GM18907 (cell line): ENCODE measurements at regions not wholly inside any gene's neighbourhood (a gene's known extent, or its start where the extent isn't known, plus 50 kb on each side); places are given as distances from the start of the nearest gene placed in this dataset.
A peak's percentile ranks its signal among the peaks of the same experiment; 100 is the strongest.

Source experiments
- ATAC-seq: cut with Tn5 transposase; IDR thresholded peaks from one replicate; pipeline ENCODE4 v1.9.1; 2021; ENCODE audit warnings: mild to moderate bottlenecking, moderate library complexity; ENCODE audit not compliant: unreplicated experiment

DNA sequence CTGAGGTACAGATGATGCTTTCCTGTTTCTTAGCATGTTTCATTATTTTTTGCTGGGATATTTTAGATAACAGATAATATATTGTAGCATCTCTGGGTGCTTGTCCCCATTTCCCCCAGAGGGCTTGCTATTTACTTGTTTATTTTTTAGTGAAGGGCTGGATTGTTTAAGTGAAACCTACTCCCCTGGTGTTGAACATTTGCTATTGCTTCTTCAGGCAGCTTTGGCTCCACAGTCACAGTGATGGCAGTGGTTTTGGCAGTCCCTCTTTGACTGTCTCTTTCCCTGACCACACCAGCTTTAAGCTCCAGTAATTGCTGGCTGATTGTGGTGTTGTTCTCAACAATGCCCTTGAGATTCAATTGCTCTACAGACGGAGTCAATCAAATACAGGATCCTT, 128.9 kb downstream of the KLF13 start:
- ATAC-seq: no peak

- no peak for ATAC-seq
These were observed 129.9 kb downstream of the KLF13 start for GRCh38 chr15:31456354-31457060.

DNA sequence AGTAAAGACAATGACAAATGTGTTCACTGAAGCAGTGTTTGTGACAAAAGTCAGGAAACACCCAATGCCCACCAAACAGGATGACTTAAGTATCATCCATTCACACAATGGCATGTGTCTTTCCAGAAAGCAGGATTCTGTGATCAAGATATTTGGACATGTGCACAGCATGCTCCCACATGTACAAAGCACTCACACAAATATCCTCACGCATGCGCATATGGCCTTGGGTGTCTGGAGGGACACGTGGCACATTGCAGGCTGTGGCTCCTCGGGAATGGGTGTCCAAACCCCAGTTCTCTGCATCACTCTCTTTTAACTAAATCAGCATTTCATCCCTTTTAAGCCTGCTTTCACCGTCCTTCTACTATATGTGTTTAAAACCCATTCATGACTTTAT, 130.5 kb downstream of the KLF13 start:
- ATAC-seq: no peak

- no peak for ATAC-seq
These were observed 131.2 kb downstream of the KLF13 start for GRCh38 chr15:31457631-31458526.

DNA sequence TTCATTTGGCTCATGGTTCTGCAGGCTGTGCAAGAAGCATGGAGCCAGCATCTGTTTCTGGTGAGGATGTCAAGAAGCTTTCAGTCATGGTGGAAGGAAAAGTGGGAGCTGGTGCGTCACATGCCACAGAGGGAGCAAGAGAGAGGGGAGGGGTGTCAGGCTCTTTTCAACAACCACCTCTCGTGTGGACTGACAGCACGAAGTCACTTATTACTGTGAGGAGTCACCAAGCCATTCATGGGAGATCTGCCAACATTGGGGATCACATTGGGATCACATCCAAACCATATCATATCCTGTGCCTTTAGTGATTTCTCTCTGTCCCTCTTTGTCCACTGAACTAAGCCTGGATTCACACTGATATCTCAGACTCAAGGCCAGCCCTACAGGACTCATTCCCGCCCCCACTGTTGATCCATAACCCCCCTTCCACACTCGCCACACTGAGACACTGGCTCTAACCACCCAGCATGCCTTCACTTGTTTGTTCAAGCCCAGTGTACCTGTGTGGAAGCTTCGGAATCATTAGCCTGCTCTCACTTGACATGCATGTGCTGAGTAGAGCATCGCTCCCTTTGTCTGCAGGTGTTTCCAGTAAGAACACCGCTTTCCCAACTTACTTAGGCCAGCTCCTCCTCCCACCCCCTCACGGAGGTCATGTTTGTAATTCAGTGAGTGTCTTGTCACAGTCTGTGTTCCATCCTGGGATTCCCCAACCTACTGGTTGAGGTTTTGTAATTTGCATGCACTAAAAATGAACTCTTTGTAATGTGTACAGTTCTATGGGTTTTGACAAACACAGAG, 132.2 kb downstream of the KLF13 start:
- peak; percentile 92 for ATAC-seq

GRCh38 chr15:31459400-31459748, 132.7 kb downstream of the KLF13 start:
- ATAC-seq: peak; percentile 3

- no peak for ATAC-seq
These were observed 134.7 kb downstream of the KLF13 start for GRCh38 chr15:31461375-31461774.

GRCh38 chr15:31461911-31462480, 135.4 kb downstream of the KLF13 start:
- ATAC-seq: no peak

DNA sequence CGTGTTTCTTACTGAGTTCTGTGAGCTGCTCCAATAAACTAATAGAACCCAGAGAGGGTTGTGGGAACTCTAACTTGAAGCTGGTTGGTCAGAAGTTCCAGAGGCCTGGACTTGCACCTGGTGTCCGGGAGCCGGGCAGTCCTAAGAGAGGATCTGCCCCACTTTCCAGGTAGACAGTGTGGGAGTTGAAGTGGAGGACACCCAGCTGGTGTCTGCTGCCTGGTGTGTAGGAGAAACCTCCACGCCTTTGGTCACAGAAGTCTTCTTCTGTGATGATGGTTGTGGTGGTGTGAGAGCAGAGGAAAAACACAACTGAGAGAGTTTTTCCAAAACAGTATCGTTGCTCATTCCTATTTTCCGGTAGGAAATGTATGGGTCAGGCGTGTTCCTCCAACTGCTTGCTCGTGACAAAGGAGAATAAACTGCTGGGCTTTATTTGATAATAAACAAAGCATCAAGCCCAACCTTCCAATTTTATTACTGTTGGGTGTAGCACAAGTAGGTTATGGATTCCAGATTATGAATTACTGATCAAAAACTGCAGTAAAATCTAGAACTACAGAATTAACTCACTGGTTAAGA, 137.0 kb downstream of the KLF13 start:
- ATAC-seq: no peak

GRCh38 chr15:31464216-31465082, 137.8 kb downstream of the KLF13 start:
- no peak for ATAC-seq

DNA sequence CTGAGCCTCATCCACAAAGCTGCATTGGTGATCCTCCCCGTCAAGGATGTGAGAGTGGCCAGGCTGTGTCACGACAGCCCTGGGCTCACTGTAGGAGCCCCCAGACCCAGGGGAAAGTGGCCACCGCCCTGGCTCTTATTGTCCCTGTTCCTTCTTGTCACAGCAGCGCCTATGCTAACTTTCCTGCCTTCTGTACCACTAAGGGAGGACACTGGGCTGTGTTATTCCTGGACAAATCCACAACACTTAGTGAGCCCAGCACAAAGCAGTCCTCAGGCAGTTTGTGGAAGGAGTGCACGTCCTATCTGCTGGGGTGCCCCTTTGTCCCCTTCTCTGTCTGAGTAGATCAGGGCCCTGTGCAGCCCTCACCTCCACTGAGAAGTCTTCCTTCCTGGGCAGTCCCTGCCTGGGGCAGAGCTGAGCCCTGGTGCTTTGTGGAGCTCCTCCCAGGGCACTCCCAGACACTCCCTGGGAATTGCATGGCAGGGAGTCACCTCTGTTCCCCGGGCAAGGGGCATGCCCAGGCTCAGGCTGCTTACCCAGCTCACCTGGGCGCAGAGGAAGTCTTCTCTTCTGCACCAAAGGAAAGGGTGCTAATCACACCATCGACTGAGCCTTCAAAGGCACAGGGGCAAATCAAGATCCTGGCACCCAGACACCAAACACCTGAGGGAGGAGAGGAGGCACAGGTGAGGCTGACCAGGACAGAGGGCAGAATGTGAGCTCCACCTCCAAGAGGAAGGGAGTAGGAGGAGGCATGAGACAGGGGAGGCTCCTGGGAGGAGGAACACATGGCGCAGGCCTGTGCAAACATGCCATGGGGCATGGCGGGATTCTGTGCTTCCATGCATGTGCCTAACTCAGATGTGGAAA, 138.7 kb downstream of the KLF13 start:
- ATAC-seq: no peak

- ATAC-seq: no peak
These were observed 140.7 kb downstream of the KLF13 start for GRCh38 chr15:31467361-31467760.

DNA sequence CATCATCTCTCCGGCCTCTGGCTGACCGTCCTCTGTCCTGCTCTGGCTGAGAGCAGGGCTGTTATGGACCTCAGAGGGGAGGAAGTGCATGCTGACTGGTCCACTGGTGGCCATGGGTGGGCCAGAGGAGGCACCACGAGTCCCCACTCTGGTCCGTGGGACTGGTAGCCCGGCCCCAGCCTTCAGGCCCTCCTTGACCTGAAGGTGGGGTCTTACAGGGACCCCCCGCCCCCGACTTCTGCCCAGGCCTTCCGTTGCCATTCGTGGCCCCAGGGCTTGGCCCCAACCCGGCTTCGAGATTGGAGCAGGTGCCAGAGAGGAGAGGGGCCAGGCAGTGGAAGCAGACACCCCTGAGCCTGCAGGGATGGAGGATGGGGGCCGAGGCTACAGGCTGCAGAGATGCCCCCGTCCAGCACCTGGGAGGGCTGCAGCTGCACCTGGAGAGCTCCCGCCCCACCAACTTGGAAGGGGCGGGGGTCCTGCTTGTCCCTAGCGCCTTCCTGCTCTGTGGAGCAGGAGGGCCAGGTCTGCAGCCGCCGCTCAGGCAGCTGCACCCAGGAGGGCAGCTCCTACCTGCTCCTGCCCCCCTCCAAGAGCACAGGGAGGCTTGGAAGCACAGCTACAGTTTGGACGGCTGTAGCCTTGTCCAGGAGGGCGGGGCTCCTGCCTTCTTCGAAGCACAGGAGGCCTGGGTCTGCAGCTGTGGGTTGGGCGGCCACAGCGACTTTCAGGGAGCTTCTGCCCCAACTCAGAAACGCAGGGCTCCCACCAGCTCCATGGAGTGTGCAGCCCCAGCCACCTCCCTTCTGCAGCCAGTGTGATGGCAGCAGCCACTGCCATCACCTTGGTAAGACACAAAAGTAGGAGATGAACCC, 142.5 kb downstream of the KLF13 start:
- ATAC-seq: no peak

- ATAC-seq: no peak
These were observed 143.3 kb downstream of the KLF13 start for GRCh38 chr15:31469786-31470525.

- ATAC-seq: no peak
These were observed 144.1 kb downstream of the KLF13 start for GRCh38 chr15:31470756-31471155.

- ATAC-seq: no peak
These were observed 145.2 kb downstream of the KLF13 start for GRCh38 chr15:31471731-31472430.
